ENCODE measurements at regions not wholly inside any gene's neighbourhood (a gene's known extent, or its start where the extent isn't known, plus 50 kb on each side); places are given as distances from the start of the nearest gene placed in this dataset.

GRCh38 chr14:31990183-31990857, 86.8 kb upstream of the ARHGAP5 start:
- H3K4me2 ChIP-seq (ENCODE audit: low read depth, low read length, poor library complexity, severe bottlenecking): no peak overlapping the region
- no peaks in the 10 kb centered on the region for H4K20me1 ChIP-seq (ENCODE audit: low read depth, low read length)
- no peak overlapping the region for H2AFZ ChIP-seq (ENCODE audit: low read depth, low read length, severe bottlenecking)
- H3K9ac ChIP-seq (ENCODE audit: low read length): no peak overlapping the region
- H3K9me2 ChIP-seq (replicated peaks; ENCODE audit: insufficient read depth, low read length): no peaks in the 10 kb centered on the region
- H3K9me3 ChIP-seq (ENCODE audit: insufficient read depth, low read length): 0 out of 2 replicates have a peak, but pooled peaks cover 6% of the 10 kb centered on the region
- no peak overlapping the region for H3K27ac ChIP-seq (ENCODE audit: low read depth, low read length)
- H3K27me3 ChIP-seq (ENCODE audit: low read length): no peaks in the 10 kb centered on the region
- TF ChIP-seq CTCF (IDR thresholded peaks at IDR 0.05; ENCODE audit: insufficient read depth, low read length, poor library complexity, severe bottlenecking) (no peak), EZH2phosphoT487 (conservative IDR thresholded peaks at IDR 0.05; ENCODE audit: low read length) (no peak)
- no peak overlapping the region for H3K4me3 ChIP-seq (ENCODE audit: insufficient read depth, low read length, poor library complexity, severe bottlenecking)
- H3K79me2 ChIP-seq (ENCODE audit: insufficient read depth, low read length): no peaks in the 10 kb centered on the region
- no peaks in the 10 kb centered on the region for H3F3A ChIP-seq (ENCODE audit: insufficient read depth)
- H3K36me3 ChIP-seq (ENCODE audit: low read length): no peaks in the 10 kb centered on the region

GRCh38 chr14:31990926-31991572, 86.1 kb upstream of the ARHGAP5 start:
- Histone ChIP-seq H4K20me1 (ENCODE audit: low read depth, low read length) (no peaks in the 10 kb centered on the region), H3K36me3 (ENCODE audit: low read length) (no peaks in the 10 kb centered on the region), H3K4me3 (ENCODE audit: insufficient read depth, low read length, poor library complexity, severe bottlenecking) (no peak overlapping the region), H3F3A (ENCODE audit: insufficient read depth) (no peaks in the 10 kb centered on the region), H3K4me2 (ENCODE audit: low read depth, low read length, poor library complexity, severe bottlenecking) (no peak overlapping the region), H2AFZ (ENCODE audit: low read depth, low read length, severe bottlenecking) (no peak overlapping the region), H3K79me2 (ENCODE audit: insufficient read depth, low read length) (no peaks in the 10 kb centered on the region), H3K9ac (ENCODE audit: low read length) (no peak overlapping the region), H3K9me3 (ENCODE audit: insufficient read depth, low read length) (0 out of 2 replicates have a peak, but pooled peaks cover 6% of the 10 kb centered on the region), H3K27me3 (ENCODE audit: low read length) (no peaks in the 10 kb centered on the region), H3K9me2 (replicated peaks; ENCODE audit: insufficient read depth, low read length) (no peaks in the 10 kb centered on the region), H3K27ac (ENCODE audit: low read depth, low read length) (no peak overlapping the region)
- no peak for TF ChIP-seq CTCF (IDR thresholded peaks at IDR 0.05; ENCODE audit: insufficient read depth, low read length, poor library complexity, severe bottlenecking)
- TF ChIP-seq EZH2phosphoT487 (conservative IDR thresholded peaks at IDR 0.05; ENCODE audit: low read length): no peak

- Histone ChIP-seq H4K20me1 (ENCODE audit: low read depth, low read length) (no peaks in the 10 kb centered on the region), H3K9me3 (ENCODE audit: insufficient read depth, low read length) (0 out of 2 replicates have a peak, but pooled peaks cover 5% of the 10 kb centered on the region), H2AFZ (ENCODE audit: low read depth, low read length, severe bottlenecking) (no peak overlapping the region), H3K79me2 (ENCODE audit: insufficient read depth, low read length) (no peaks in the 10 kb centered on the region), H3F3A (ENCODE audit: insufficient read depth) (no peaks in the 10 kb centered on the region), H3K9me2 (replicated peaks; ENCODE audit: insufficient read depth, low read length) (no peaks in the 10 kb centered on the region), H3K27me3 (ENCODE audit: low read length) (no peaks in the 10 kb centered on the region), H3K27ac (ENCODE audit: low read depth, low read length) (no peak overlapping the region), H3K36me3 (ENCODE audit: low read length) (no peaks in the 10 kb centered on the region), H3K9ac (ENCODE audit: low read length) (no peak overlapping the region), H3K4me2 (ENCODE audit: low read depth, low read length, poor library complexity, severe bottlenecking) (no peak overlapping the region), H3K4me3 (ENCODE audit: insufficient read depth, low read length, poor library complexity, severe bottlenecking) (no peak overlapping the region)
- TF ChIP-seq CTCF (IDR thresholded peaks at IDR 0.05; ENCODE audit: insufficient read depth, low read length, poor library complexity, severe bottlenecking) (no peak), EZH2phosphoT487 (conservative IDR thresholded peaks at IDR 0.05; ENCODE audit: low read length) (no peak)
Observed at GRCh38 chr14:31992011-31992447, 85.1 kb upstream of the ARHGAP5 start.

Data from SU-DHL-6 (cell line).